Heart left ventricle (tissue), 16 donors: ENCODE measurements at regions not wholly inside any gene's neighbourhood (a gene's known extent, or its start where the extent isn't known, plus 50 kb on each side); places are given as distances from the start of the nearest gene placed in this dataset.
A peak's percentile ranks its signal among the peaks of the same experiment; 100 is the strongest.

ENCODE experiments used
- ATAC-seq, 4 donors: fragments of 200-7000 bp; cut with Tn5 transposase; one replicate each; pipeline ENCODE4 v1.9.1; 2020 to 2022; ENCODE audit warnings: moderate library complexity in 4 of 4, mild to moderate bottlenecking in 3 of 4, moderate number of reproducible peaks in 1 of 4
- DNase-seq, 5 donors: peaks; one replicate each; pipeline ENCODE4 v3.0.0-alpha.2; 2020
- H3K27ac ChIP-seq, 12 donors: fragments of 200-600 bp; sonication (generic) in 4 of 12; one replicate each; pipeline versions ENCODE4 v1.5.0 to v1.8.0; 2016 to 2022; ENCODE audit warnings: mild to moderate bottlenecking in 2 of 12
- H3K27me3 ChIP-seq, 9 donors: fragments of 200-600 bp; sonication (generic) in 2 of 9; one replicate each; pipeline versions ENCODE4 v1.5.1 to v1.8.0; 2016 to 2022; ENCODE audit warnings: mild to moderate bottlenecking in 3 of 9
- H3K36me3 ChIP-seq, 9 donors: fragments of 200-600 bp; sonication (generic) in 2 of 9; one replicate each; pipeline versions ENCODE4 v1.5.0 to v1.8.0; 2018 to 2022; ENCODE audit warnings: mild to moderate bottlenecking in 2 of 9
- H3K4me1 ChIP-seq, 12 donors: fragments of 200-600 bp; sonication (generic) in 4 of 12; one replicate each; pipeline versions ENCODE4 v1.5.0 to v1.8.0; 2016 to 2022; ENCODE audit warnings: mild to moderate bottlenecking in 3 of 12
- H3K4me3 ChIP-seq, 12 donors: fragments of 200-600 bp; sonication (generic) in 4 of 12; one replicate each; pipeline versions ENCODE4 v1.5.0 to v1.8.0; 2017 to 2022; ENCODE audit warnings: mild to moderate bottlenecking in 9 of 12, moderate library complexity in 4 of 12
- H3K9me3 ChIP-seq, 12 donors: fragments of 200-600 bp; sonication (generic) in 4 of 12; one replicate each; pipeline versions ENCODE4 v1.5.0 to v1.8.0; 2016 to 2022; ENCODE audit warnings: mild to moderate bottlenecking in 1 of 12
- CTCF ChIP-seq, 12 donors: fragments of 200-600 bp; sonication (generic) in 4 of 12; IDR thresholded peaks; one replicate each; pipeline versions ENCODE4 v1.5.0 to v1.8.0; 2018 to 2022; ENCODE audit warnings: antibody characterized with exemption in 12 of 12, mild to moderate bottlenecking in 5 of 12
- POLR2A ChIP-seq, 2 donors: fragments of 450-650 bp; IDR thresholded peaks; one replicate each; pipeline ENCODE4 v1.6.1; 2017; ENCODE audit warnings: antibody characterized with exemption in 2 of 2, mild to moderate bottlenecking in 2 of 2, moderate library complexity in 2 of 2
- WGBS, 4 donors: extraction: QIAGEN DNeasy Blood & Tissue Kit in 2 of 4; methylation state at CpG; one replicate each; pipeline versions ENCODE4 v1.1.5 to v1.1.7; 2013 to 2018; 5-methylcytosine and 5-hydroxymethylcytosine counted together
- intact Hi-C, 10 donors: fragments of 100-400 bp; cut with DNase I; formaldehyde crosslinking; loops; one replicate each; pipeline versions ENCODE4 v1.11.1 to v1.14.2; 2022
- donor health status: ischemic (EF 13 %, LVEDD 7.1; RV severe dilation, severe dysfunction).
- donor health status: healthy with polysubstance abuse.
- donor health status: DM: no; HTN: yes; CAD: no.
- donor health status: DM: no; HTN: no; CAD: no.
- donor health status: ischemic (EF 25% LVEDD 6.9; RV normal size, moderate dysfunction).
- donor health status: ischemic (EF 25% LVEDD 5.7; RV mildly dilated, moderate dysfunction).
- donor health status: healthy.
- donor health status: DM: yes; HTN: yes; CAD: no.
- donor health status: ischemic (EF 35%, LVEDD 5.7; RV mildly dilated, moderate dysfunction).
- donor health status: nonischemic (EF 11% LVEDD 7.7; RV severe dilation, severe dysfunction).
- donor health status: DM: yes; HTN: yes; CAD: no.
- donor health status: PGD.
- donor health status: ischemic (EF 29% LVEDD 5.4; RV normal size, mild dysfunction).
- donor health status: nonischemic (EF 23%, LVEDD 6.1; RV moderate dilation, normal function).

- intact Hi-C loops: loop anchor here in 1 of 10 donors (10.0 kb wide), 1 partner anchor 80 kb away; no protein-coding TSS in a partner anchor
- DNase-seq: peak in 2 of 5 donors; percentile 55 to 69
- no peak overlapping the region for H3K4me3 ChIP-seq
These were observed 290.7 kb upstream of the SLC14A2 start for GRCh38 chr18:45324495-45325113.

GRCh38 chr18:45325778-45326177 lies 289.5 kb upstream of the SLC14A2 start:
- H3K4me3 ChIP-seq: no peak overlapping the region
- no peak overlapping the region for H3K27ac ChIP-seq
- ATAC-seq (no peak), DNase-seq (no peak)
- no peaks in the 10 kb centered on the region for H3K36me3 ChIP-seq
- H3K4me1 ChIP-seq: peaks cover 0 to 39% (median 7%) of the 10 kb centered on the region in 12 donors
- no peaks in the 10 kb centered on the region for H3K9me3 ChIP-seq
- WGBS, 4 donors: 84 to 100% (median 89%) methylated on average over 1 of the region's 1 CpG
- intact Hi-C loops: loop anchor here in 1 of 10 donors (10.0 kb wide), 1 partner anchor 81 kb away; no protein-coding TSS in a partner anchor
- no peaks in the 10 kb centered on the region for H3K27me3 ChIP-seq
- no peak for TF ChIP-seq POLR2A (IDR thresholded peaks at IDR 0.05)
- TF ChIP-seq CTCF (IDR thresholded peaks at IDR 0.05): no peak

More at GRCh38 chr18:45324495-45325113, 290.7 kb upstream of the SLC14A2 start:
- TF ChIP-seq CTCF (IDR thresholded peaks at IDR 0.05) (no peak), POLR2A (IDR thresholded peaks at IDR 0.05) (no peak)
- H3K36me3 ChIP-seq: no peaks in the 10 kb centered on the region
- 70 to 76% (median 73%) methylated on average over 10 of the region's 10 CpGs for WGBS, 4 donors
- no peak overlapping the region for H3K27ac ChIP-seq
- peaks cover 0 to 38% (median 8%) of the 10 kb centered on the region in 12 donors for H3K4me1 ChIP-seq
- H3K27me3 ChIP-seq: no peaks in the 10 kb centered on the region
- H3K9me3 ChIP-seq: no peaks in the 10 kb centered on the region
- peak in 2 of 4 donors; percentile 72 to 73 for ATAC-seq

- Histone ChIP-seq H3K4me1 (peaks cover 0 to 31% (median 3%) of the 10 kb centered on the region in 12 donors), H3K27ac (no peak overlapping the region)
These were observed 288.8 kb upstream of the SLC14A2 start for GRCh38 chr18:45326505-45326904.

More at GRCh38 chr18:45326505-45326904, 288.8 kb upstream of the SLC14A2 start:
- no peak overlapping the region for H3K4me3 ChIP-seq
- no peaks in the 10 kb centered on the region for H3K9me3 ChIP-seq
- DNase-seq: no peak
- WGBS, 4 donors: 60 to 78% (median 77%) methylated on average over 2 of the region's 2 CpGs
- ATAC-seq: no peak
- intact Hi-C loops: loop anchor here in 1 of 10 donors (10.0 kb wide), 1 partner anchor 82 kb away; no protein-coding TSS in a partner anchor
- H3K36me3 ChIP-seq: no peaks in the 10 kb centered on the region
- no peak for TF ChIP-seq POLR2A (IDR thresholded peaks at IDR 0.05)
- TF ChIP-seq CTCF (IDR thresholded peaks at IDR 0.05): no peak
- no peaks in the 10 kb centered on the region for H3K27me3 ChIP-seq
